HepG2 (cell line): ENCODE measurements at regions not wholly inside any gene's neighbourhood (a gene's known extent, or its start where the extent isn't known, plus 50 kb on each side); places are given as distances from the start of the nearest gene placed in this dataset.
A peak's percentile ranks its signal among the peaks of the same experiment; 100 is the strongest.

ENCODE experiments used
- ARID4A ChIP-seq: sonication (generic); formaldehyde crosslinking; IDR thresholded peaks from 2 replicates; pipeline ENCODE4 v1.5.0; 2020; ENCODE audit warnings: mild to moderate bottlenecking, missing genetic modification reagents, borderline replicate concordance
- ATF7 ChIP-seq, 2 experiments: fragments of 450-650 bp in 1 of 2; sonication (generic) in 1 of 2; formaldehyde crosslinking in 1 of 2; IDR thresholded peaks; 2 replicates each; pipeline versions ENCODE4 v1.4.0 to v1.6.1; 2016 to 2020; ENCODE audit warnings: antibody characterized with exemption in 1 of 2, mild to moderate bottlenecking in 1 of 2, missing genetic modification reagents in 1 of 2
- CEBPG ChIP-seq: IDR thresholded peaks from 2 replicates; pipeline ENCODE4 v1.6.1; 2016
- HBP1 ChIP-seq: IDR thresholded peaks from 2 replicates; pipeline ENCODE4 v1.6.1; 2016; ENCODE audit warnings: low read depth, control low read depth
- IKZF5 ChIP-seq: IDR thresholded peaks from 2 replicates; pipeline ENCODE4 v1.6.1; 2018; ENCODE audit warnings: missing genetic modification reagents, mild to moderate bottlenecking, missing compliant biosample characterization
- KDM5B ChIP-seq: sonication (generic); formaldehyde crosslinking; IDR thresholded peaks from 2 replicates; pipeline ENCODE4 v1.4.0; 2020; ENCODE audit warnings: missing genetic modification reagents, mild to moderate bottlenecking, borderline replicate concordance
- KLF12 ChIP-seq: sonication (generic); formaldehyde crosslinking; IDR thresholded peaks from 2 replicates; pipeline ENCODE4 v1.4.0; 2020; ENCODE audit warnings: missing genetic modification reagents, borderline replicate concordance
- MEIS2 ChIP-seq: sonication (generic); formaldehyde crosslinking; IDR thresholded peaks from 2 replicates; pipeline ENCODE4 v1.9.0; 2021; ENCODE audit warnings: mild to moderate bottlenecking, missing genetic modification reagents
- PRDM10 ChIP-seq: sonication (generic); formaldehyde crosslinking; IDR thresholded peaks from 2 replicates; pipeline ENCODE4 v1.4.0; 2020; ENCODE audit warnings: low read depth, missing genetic modification reagents
- THRA ChIP-seq: sonication (generic); formaldehyde crosslinking; IDR thresholded peaks from 2 replicates; pipeline ENCODE4 v1.4.0; 2020; ENCODE audit warnings: missing genetic modification reagents, borderline replicate concordance
- ZFP90 ChIP-seq: sonication (generic); formaldehyde crosslinking; IDR thresholded peaks from 2 replicates; pipeline ENCODE4 v1.8.0; 2022; ENCODE audit warnings: missing genetic modification reagents, mild to moderate bottlenecking, inconsistent platforms, borderline replicate concordance
- ZUFSP ChIP-seq: sonication (generic); formaldehyde crosslinking; IDR thresholded peaks from 2 replicates; pipeline ENCODE4 v1.9.0; 2021; ENCODE audit warnings: missing genetic modification reagents, mild to moderate bottlenecking, borderline replicate concordance

GRCh38 chr13:26961890-26962615 lies 201.5 kb upstream of the GPR12 start (continued):
- TF ChIP-seq THRA (CRISPR knock-in tag) (peak; percentile 40; the same call in 1 of the 2 replicates), IKZF5 (CRISPR knock-in tag) (peak; percentile 73), ATF7 (IDR thresholded peaks at IDR 0.05) (no peak), ATF7 (CRISPR knock-in tag; IDR thresholded peaks at IDR 0.05) (peak; percentile 90), ARID4A (CRISPR knock-in tag) (peak; percentile 67; the same call in 1 of the 2 replicates), HBP1 (CRISPR knock-in tag) (0 out of 2 replicates have a peak, but pooled peaks have one; percentile 34), ZUFSP (CRISPR knock-in tag) (no peak), CEBPG (CRISPR knock-in tag) (peak; percentile 4; the same call in 1 of the 2 replicates), KDM5B (CRISPR knock-in tag) (peak; percentile 54; the same call in 1 of the 2 replicates), KLF12 (0 out of 2 replicates have a peak, but pooled peaks have one; percentile 46), MEIS2 (CRISPR knock-in tag) (peak; percentile 100), ZFP90 (CRISPR knock-in tag) (no peak), PRDM10 (peak; percentile 70; the same call in 1 of the 2 replicates)
